Body of pancreas (tissue), 4 donors: ENCODE measurements at regions not wholly inside any gene's neighbourhood (a gene's known extent, or its start where the extent isn't known, plus 50 kb on each side); places are given as distances from the start of the nearest gene placed in this dataset.

Experiments
- ATAC-seq: fragments of 150-250 bp; one replicate; pipeline ENCODE4 v1.9.1; 2016
- DNase-seq, 4 donors: peaks; one replicate each; pipeline ENCODE4 v3.0.0-alpha.2; 2019
- H3K27ac ChIP-seq, 4 donors: fragments of 200-600 bp; sonication (generic); 1 replicate in 3 of 4; 2 replicates in 1 of 4; pipeline versions ENCODE4 v1.5.1 to v1.6.1; 2016 to 2019; ENCODE audit warnings: mild to moderate bottlenecking in 1 of 4, mixed read lengths in 1 of 4, moderate library complexity in 1 of 4
- H3K27me3 ChIP-seq, 2 donors: fragments of 200-600 bp; sonication (generic); one replicate each; pipeline ENCODE4 v1.6.0; 2016; ENCODE audit warnings: mild to moderate bottlenecking in 1 of 2
- H3K36me3 ChIP-seq, 2 donors: fragments of 200-600 bp; sonication (generic); replicated peaks in 1 of 2; 2 replicates each; pipeline ENCODE4 v1.5.1; 2016; ENCODE audit warnings: low read depth in 2 of 2; ENCODE audit not compliant: insufficient read depth in 1 of 2
- H3K4me1 ChIP-seq: fragments of 200-600 bp; sonication (generic); one replicate; pipeline ENCODE4 v1.6.0; 2016
- H3K4me3 ChIP-seq, 2 donors: fragments of 200-600 bp; sonication (generic); 1 replicate in 1 of 2; 2 replicates in 1 of 2; pipeline ENCODE4 v1.5.1; 2016 to 2019
- H3K9me3 ChIP-seq, 3 donors: fragments of 200-600 bp; sonication (generic); 1 replicate in 2 of 3; 2 replicates in 1 of 3; pipeline ENCODE4 v1.5.1; 2016
- CTCF ChIP-seq, 7 experiments: fragments of 450-650 bp in 4 of 7; fragments of 200-600 bp in 3 of 7; sonication (generic) in 3 of 7; IDR thresholded peaks; one replicate each; pipeline ENCODE4 v1.5.1; 2016 to 2019; ENCODE audit warnings: antibody characterized with exemption in 7 of 7
- POLR2A ChIP-seq, 3 donors: fragments of 450-650 bp; IDR thresholded peaks; one replicate each; pipeline ENCODE4 v1.6.1; 2016; ENCODE audit warnings: antibody characterized with exemption in 3 of 3, mild to moderate bottlenecking in 2 of 3
- WGBS, 2 donors: methylation state at CpG; one replicate each; pipeline ENCODE4 v1.1.5; 2017; 5-methylcytosine and 5-hydroxymethylcytosine counted together
- intact Hi-C: fragments of 100-400 bp; cut with DNase I; formaldehyde crosslinking; loops from one replicate; pipeline ENCODE4 v1.15.1; 2023

DNA sequence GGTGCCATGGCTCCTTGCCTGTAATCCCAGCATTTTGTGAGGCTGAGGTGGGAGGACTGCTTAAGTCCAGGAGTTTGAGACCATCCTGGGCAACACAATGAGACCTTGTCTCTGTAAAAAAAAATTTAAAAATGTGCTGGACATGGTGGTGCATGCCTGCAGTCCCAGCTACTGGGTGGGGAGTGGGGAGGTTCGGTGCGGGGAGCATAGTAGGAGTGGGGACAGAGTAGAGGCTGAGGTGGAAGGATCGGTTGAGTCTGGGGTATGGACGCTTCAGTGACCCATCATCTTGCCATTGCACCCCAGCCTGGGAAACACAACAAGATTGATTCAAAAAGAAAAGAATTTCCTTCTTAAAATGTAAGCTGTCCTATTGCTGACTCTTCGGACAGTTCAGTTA, 1490.0 kb upstream of the GBE1 start:
- ATAC-seq (no peak), DNase-seq (no peak)
- Histone ChIP-seq H3K4me1 (no peaks in the 10 kb centered on the region), H3K9me3 (no peaks in the 10 kb centered on the region), H3K4me3 (no peak overlapping the region), H3K27me3 (no peaks in the 10 kb centered on the region), H3K36me3 (no peaks in the 10 kb centered on the region), H3K27ac (no peak overlapping the region)
- TF ChIP-seq CTCF (IDR thresholded peaks at IDR 0.05), result no peak
- TF ChIP-seq POLR2A (IDR thresholded peaks at IDR 0.05), result no peak
- WGBS, 2 donors, result 76 to 83% methylated on average over 5 of the region's 5 CpGs
- intact Hi-C loops, result no loop called here

DNA sequence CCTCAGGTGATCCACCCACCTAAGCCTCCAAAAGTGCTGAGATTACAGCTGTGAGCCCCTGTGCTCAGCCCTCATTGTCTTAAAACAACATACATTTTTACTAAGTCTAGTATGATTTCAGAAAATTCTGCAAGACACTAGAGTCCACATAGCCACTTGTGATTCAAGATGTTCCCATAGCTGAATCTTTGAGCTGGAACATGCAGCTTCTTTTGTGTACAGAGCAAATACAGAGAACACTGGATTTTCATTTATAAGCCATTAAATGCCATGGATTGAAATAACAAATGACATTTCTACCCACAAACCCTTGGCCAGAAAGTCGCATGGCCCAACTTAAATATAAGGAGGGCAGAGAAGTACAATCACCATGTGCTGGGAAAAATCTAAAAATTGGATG, 1489.2 kb upstream of the GBE1 start:
- no peak for TF ChIP-seq POLR2A (IDR thresholded peaks at IDR 0.05)
- TF ChIP-seq CTCF (IDR thresholded peaks at IDR 0.05), result no peak
- 46 to 63% methylated on average over 1 of the region's 1 CpG for WGBS, 2 donors

DNA sequence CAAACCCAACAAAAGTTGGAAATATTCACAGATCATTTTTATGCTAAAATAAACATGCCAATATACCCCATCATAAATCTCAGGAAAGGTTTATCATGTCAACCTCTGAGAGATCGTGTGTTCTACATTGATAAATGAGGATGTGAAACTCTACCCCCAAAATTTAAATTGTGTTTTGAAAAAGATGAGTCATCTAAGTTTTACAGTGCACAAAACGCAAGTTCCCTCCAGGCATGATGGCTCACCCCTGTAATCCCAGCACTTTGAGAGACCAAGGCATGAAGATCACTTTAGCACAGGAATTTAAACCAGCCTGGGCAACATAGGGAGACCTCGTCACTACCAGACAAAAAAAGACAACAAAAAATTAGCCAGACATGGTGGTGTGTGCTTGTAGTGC, 1487.0 kb upstream of the GBE1 start:
- no peaks in the 10 kb centered on the region for H3K27me3 ChIP-seq
- no peak overlapping the region for H3K27ac ChIP-seq
- TF ChIP-seq POLR2A (IDR thresholded peaks at IDR 0.05) (no peak), CTCF (IDR thresholded peaks at IDR 0.05) (no peak)
- no peaks in the 10 kb centered on the region for H3K4me1 ChIP-seq
- no peaks in the 10 kb centered on the region for H3K36me3 ChIP-seq
- no peaks in the 10 kb centered on the region for H3K9me3 ChIP-seq
- ATAC-seq, result no peak
- intact Hi-C loops, result no loop called here
- no peak overlapping the region for H3K4me3 ChIP-seq
- WGBS, 2 donors, result 46 to 48% methylated on average over 3 of the region's 3 CpGs
- DNase-seq, result no peak

More for the DNA sequence above, 1489.2 kb upstream of the GBE1 start:
- Histone ChIP-seq H3K4me1 (no peaks in the 10 kb centered on the region), H3K27ac (no peak overlapping the region), H3K4me3 (no peak overlapping the region), H3K36me3 (no peaks in the 10 kb centered on the region), H3K27me3 (no peaks in the 10 kb centered on the region), H3K9me3 (no peaks in the 10 kb centered on the region)
- intact Hi-C loops, result no loop called here
- DNase-seq (no peak), ATAC-seq (no peak)

DNA sequence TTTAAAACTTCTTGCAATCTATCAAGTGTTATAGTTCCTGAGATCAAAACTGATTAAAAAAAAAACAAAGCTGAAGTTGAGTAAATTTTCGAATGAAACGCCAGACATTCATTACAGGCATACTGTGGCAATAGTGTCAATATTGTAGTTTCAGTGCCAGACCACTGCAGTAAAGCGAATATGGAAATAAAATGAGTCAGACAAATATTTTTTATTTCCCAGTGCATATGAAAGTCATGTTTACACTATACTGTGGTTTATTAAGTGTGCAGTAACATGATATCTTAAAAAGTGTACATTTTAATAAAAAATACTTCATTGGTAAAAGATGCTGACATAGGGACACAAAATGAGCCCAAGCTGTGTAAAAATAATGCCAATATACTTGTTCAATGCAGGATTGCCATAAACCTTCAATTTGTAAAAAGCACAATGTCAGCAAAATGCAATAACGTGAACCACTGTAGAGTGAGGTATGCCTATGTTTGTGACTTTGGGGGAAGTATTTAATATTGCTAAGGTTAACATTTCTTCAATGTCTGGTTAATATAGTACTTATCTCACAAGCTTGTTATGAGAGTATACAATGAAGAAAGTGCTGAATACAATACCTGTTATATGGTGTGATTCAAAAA, 1473.9 kb upstream of the GBE1 start:
- ATAC-seq (no peak), DNase-seq (no peak)
- no peaks in the 10 kb centered on the region for H3K9me3 ChIP-seq
- H3K4me3 ChIP-seq, result no peak overlapping the region
- no peaks in the 10 kb centered on the region for H3K27me3 ChIP-seq
- 55 to 71% methylated on average over 4 of the region's 4 CpGs for whole genome bisulfite sequencing, 2 donors
- intact Hi-C loops, result no loop called here
- no peaks in the 10 kb centered on the region for H3K4me1 ChIP-seq
- TF ChIP-seq POLR2A (IDR thresholded peaks at IDR 0.05), result no peak
- TF ChIP-seq CTCF (IDR thresholded peaks at IDR 0.05), result no peak
- no peak overlapping the region for H3K27ac ChIP-seq
- no peaks in the 10 kb centered on the region for H3K36me3 ChIP-seq

DNA sequence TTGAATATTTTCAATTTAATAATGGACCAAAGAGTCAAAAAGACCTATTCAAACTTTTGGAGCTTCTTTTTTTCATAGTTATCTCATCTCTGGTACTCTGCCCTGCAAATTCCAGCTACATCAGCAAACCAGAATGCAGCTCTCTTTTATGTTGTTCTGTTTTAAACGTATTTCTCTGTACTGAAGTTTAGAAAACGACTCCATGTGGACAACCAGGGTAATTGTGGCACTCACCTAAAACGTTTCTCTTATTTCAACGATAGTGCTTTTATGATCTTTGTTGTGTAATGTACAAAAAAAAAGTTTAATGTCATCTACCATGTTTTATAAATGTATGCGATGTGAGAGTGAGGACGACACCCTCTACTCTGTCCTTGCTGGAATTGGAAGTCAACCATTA, 1472.3 kb upstream of the GBE1 start:
- no peak overlapping the region for H3K4me3 ChIP-seq
- no peaks in the 10 kb centered on the region for H3K27me3 ChIP-seq
- no peaks in the 10 kb centered on the region for H3K36me3 ChIP-seq
- no peak for TF ChIP-seq CTCF (IDR thresholded peaks at IDR 0.05)
- TF ChIP-seq POLR2A (IDR thresholded peaks at IDR 0.05), result no peak
- H3K9me3 ChIP-seq, result no peaks in the 10 kb centered on the region
- no peaks in the 10 kb centered on the region for H3K4me1 ChIP-seq
- ATAC-seq (no peak), DNase-seq (no peak)
- intact Hi-C loops, result no loop called here
- 63 to 64% methylated on average over 6 of the region's 6 CpGs for WGBS, 2 donors
- H3K27ac ChIP-seq, result no peak overlapping the region
